Stimulated activated CD8-positive, alpha-beta memory T cell treated with anti-CD3 and anti-CD28 coated beads, Interleukin-12 subunit alpha, Interleukin-12 subunit beta, amount 100 ng/mL, for 24 hours (primary cell): ENCODE measurements at regions not wholly inside any gene's neighbourhood (a gene's known extent, or its start where the extent isn't known, plus 50 kb on each side); places are given as distances from the start of the nearest gene placed in this dataset.

ENCODE experiments used
- DNase-seq: peaks from one replicate; pipeline ENCODE4 v3.0.0-alpha.2; 2020; ENCODE audit errors: extremely low read depth

DNA sequence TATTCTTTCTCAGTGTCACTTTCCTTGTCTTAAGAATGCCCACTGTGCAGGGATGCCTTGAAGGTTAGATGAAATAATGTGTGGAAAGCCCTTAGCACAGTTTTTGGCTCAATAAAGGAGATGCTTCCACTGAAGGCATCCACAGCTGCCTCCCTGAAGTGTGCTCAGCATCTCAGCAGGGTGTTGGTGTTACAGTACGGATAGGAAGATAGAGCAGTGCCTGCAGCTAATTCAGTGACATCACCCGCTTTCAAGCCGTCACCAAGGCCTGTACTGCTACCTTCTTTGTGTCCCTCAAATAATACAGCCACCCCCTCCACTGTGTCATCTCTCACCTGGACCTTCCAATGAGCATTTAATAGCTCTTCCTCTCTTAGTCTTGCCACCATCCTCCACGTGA, 59.0 kb downstream of the NDUFS5 start:
- no peak for DNase-seq

DNA sequence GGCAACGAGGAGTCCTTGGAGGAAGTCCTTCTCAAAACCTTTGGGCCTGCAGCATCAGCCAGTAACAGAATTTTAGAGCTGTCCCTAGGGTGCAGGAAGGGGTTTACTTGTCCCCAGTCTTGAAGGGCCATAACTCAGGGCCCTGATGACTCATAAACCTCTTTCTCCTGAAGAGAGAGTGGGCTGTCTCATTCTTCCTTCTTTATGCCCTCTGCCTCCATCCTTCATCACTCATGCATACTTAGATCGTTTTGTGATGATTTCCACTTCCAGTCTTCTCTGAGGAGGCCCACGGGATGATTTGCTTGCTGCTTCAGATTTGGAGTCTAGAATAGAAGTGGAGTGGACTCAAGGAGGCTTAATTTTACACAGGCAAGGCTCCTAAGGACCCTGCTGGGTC, 60.2 kb downstream of the NDUFS5 start:
- DNase-seq = no peak

DNA sequence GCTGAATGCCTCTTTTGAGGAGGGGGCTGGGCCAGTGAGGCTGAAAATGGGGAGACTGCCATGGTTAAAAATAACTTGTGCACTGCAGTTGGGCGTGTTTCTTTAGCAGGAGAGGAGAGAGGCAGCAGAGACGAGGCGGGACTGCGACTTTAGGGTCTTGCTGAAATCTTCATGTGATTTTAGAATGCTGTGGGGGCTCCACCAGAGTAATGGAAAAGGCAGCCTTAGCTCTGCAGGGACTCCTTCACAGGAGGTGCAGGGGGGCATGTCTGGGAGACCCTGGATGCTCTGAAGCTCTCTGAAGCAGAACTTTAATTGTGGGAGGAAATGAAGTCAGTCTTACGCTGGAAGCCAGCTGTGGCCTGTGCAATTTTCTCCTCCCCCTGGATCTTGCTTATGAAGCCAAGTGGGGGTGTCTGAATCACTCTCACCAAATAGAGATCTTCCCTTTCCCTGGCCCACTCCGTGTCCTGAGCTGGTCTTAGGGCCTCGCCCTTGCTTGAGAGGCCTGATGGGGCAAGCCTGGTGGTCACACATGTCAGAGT, 60.8 kb downstream of the NDUFS5 start:
- no peak for DNase-seq

DNA sequence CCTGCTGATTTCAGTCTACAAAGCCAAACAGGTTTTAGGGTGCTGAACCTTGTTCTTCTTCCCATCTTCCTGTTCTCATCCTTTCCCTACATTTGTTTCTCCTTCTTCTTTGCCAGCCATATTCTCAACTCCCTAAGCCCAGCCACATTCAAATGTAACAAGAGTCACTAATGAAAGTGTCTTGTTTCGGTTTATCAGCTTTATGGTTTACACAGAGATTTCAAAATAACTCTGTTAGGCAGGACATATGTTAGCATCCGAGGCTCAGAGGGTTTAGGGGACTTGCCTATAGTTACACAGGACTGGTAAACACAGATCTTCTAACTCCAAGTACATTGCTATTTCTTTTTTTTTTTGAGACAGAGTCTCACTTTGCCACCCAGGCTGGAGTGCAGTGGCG, 61.3 kb downstream of the NDUFS5 start:
- no peak for DNase-seq

DNA sequence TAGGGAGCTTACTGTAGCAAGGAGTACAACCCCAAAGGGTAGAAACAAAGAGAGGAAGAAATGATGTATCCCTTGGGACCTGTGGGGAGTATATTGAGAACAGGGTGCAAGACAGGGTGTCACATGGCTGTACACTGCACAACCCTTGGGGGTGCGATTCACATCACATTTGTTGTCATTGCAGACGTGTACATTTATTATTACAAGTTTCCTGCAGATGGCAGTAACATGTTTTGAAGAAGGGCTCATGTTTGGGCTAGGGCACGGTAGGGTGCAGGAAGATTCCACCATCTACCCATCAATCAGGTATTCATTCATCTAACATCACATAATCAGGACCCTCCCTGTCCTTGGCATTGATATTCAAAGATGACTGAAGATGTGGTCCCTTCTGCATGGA, 62.5 kb downstream of the NDUFS5 start:
- DNase-seq = no peak

DNA sequence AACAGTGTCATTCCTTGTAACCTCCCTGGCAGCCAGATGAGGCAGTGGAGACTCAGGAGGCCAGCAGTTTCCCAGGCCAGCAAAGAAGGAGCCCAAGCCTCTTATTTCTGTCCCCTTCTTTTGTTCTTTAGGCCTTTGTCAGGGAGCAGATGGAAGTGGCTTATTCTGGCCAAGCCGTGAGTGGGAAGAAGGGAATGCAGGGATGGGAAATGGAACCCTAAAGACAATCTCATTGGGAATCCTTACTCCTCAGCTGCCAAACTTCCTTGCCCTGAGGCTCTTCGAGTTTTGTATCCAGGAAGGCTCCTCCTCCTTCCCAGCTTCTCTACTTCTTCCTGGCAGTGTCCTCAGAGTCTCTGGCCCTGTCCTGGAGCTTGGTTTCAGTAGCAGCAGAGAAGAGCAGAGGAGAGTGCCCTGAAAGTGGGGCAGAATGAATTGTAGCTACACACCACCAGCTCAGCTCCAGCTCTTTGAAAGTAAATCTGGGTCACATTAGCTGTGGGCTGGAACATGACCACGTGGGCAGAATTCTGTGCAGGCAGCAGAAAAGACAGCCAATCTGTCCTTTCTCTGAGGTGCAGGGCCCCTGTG, 63.9 kb downstream of the NDUFS5 start:
- no peak for DNase-seq

DNA sequence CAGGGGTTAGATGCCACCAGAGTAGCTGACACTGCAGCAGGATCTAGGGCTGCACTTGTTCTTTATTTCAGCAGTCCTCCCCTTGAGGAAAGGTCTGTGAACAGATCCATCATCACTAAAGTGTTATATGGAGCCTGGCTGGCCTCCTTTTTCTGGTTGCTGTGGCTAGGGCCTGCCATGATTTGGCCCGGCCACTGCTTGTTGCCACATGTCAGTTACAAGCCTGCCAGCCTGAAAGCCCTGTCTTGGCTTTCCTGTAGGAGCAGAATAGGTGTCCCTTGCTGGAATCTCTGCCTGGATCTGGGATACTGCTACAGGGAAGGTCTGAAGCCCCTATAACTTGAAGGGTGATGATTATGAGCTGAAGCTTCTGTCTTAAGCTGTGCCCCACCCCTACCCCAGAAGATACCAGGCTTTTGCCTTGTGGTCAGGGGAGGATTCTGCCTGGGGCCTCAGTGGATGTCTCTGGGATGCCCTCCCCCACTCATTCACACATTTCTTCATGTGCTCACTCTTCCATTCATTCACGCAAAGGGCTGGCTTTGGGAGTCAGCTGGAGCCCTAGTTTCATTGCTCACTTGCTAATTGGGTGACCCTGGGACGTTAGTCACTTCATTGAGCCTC, 64.7 kb downstream of the NDUFS5 start:
- DNase-seq = no peak

DNA sequence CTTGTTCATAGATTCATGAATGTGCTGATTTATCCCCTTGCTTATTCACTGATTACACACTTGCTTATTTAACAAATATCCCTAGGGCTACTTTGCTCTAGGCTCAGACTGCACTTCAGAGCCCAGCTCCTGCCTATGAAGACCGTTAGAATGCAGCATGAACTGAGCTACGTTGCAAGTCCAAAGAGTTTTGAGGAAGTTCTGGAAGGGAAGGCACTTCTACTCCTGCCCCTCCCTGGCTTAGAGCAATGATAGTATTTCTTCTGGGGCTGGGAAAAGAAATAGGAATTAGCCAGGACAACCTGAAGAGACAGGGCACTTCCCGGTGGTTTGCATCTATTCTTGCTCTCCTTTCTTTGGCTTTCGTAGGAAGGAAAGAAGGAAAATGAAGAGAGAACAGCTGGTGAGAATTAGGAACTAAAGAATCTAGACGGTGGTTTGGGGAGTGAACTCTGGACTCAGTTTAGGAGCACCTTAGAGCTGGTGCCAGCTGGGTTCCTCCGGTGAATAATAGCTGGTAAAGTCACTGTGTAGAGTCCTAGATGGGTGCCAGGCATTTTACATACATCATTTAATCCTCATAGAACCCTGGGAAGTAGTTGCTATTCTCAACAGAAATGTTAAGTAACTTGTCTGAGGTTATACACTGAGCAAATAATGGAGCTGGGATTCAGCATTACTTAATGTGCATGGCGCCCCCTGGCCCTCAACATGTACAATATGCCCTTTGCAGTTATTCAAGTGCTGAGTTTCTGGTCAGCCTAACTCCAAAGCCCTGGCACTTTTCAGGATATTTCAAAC, 65.9 kb downstream of the NDUFS5 start:
- no peak for DNase-seq

DNA sequence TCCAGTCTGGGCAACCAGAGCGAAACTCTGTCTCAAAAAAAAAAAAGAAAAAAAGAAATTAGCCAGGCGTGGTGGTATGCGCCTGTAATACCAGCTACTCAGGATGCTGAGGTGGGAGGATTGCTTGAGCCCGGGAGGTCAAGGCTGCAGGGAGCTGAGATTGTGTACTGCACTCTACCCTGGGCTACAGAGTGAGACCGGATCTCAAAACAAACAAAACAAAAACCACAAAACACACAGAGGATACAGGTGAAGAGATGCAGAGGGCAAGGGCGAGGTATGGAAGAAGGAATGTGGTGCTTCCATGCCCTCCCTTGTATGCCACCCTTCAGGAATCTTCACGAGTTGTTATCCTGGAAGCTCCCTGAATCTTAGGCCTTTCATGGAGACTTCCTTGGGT, 68.5 kb downstream of the NDUFS5 start:
- no peak for DNase-seq

DNA sequence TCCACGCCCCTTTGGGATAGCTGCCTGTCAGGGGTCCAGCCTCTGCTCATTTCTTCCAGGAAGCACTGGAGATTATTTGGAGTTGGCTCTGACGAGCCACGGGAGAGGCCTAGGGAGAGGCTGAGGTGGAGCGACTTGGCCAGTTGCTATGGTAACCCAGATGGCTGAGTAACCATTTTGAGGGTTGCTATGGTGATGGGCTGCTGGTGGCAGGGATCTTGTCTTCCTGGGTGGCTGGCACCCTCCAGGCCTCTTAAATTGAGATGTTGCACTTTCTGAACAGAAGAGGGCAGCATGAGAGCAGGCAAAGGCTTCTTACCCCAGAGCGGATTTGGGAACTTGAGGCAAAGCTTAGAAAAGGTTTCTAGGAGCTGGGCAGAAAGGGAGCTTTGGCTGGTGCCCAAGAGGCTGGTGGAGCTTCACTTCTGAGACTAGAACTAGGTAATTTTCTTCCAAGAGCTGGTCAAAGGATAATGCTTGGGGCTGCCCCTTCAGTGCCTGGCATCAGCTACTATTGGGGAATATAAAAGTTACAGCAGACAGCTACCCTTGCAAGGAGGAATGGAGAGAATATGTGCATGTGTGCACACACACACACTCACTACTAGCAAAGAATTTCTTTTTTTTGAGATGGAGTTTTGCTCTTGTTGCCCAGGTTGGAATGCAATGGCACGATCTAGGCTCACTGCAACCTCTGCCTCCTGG, 72.5 kb downstream of the NDUFS5 start:
- peak; percentile 27 for DNase-seq

DNA sequence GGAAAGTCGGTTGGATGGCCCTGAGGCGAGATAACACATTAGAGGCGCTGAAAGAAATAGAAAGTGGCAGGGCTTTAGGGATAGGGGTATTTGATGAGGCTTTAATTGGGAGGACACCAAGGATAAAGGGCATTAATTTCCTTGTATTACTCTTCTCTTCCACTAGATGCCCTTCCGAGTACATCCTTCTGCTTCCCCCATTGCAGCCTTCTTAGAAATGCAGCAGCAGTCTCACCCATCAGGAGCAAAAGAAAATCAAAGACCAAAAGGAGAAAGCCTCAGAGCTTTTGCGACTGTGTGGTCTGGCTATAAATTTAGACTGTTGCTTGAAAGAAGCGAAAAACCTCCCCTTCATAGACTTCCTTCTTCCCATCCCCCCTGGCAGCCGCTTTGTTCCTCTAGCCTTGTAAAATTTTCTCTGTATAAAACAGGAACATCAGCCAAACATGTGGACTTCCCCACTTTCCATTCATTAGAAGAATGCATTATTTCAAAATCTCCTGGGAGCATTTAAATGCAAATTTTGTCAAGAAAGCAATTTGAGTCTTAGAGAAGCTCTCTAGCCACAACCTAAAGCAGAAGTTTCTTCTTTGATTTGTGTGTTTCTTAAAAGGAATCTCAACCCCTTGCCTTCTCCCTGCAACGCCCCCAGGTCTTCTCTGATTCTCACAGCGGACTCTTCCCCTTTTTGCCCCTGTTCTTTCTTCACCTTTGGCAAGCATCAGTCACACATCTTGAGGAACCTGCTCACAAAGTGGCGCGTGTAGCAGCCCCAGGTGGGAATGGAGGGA, 76.6 kb downstream of the NDUFS5 start:
- no peak for DNase-seq

DNA sequence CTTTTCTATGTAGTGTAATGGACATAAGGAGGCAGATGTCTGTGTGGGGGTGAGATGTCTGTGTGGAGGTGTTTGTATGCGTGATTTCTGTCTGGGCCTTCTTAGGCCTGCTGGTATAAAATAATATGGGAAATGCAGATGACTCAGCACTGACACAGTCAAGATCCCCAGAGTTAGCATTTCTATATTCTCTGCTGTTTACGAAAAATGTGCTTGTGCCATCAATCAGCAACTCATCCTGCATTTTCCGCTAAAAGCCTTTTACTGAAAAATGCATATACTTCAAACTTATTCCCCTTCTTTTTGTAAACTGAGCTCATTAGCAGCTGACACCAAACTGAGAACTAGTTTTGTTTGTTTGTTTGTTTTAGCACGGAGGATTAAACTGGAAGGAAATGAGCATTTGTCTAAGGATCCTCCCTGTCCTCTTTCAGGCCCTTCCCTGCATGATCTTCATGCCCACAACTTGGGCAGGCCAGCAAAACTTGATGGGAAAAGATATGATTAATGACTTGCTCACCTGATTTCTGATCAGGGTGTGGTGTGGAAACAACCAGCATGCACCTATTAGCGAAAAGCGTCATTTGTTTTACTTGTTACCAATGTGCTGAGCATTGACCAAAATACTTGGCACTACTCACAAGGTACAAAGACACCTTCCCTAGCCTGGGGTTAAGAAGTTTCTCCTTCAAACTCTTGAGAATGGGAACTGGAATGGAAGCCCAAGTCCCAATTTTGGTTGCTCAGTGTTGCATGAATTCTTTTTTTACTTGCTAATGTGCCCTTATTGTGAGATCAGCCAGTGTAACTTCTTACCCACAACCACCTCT, 77.4 kb downstream of the NDUFS5 start:
- no peak for DNase-seq

DNA sequence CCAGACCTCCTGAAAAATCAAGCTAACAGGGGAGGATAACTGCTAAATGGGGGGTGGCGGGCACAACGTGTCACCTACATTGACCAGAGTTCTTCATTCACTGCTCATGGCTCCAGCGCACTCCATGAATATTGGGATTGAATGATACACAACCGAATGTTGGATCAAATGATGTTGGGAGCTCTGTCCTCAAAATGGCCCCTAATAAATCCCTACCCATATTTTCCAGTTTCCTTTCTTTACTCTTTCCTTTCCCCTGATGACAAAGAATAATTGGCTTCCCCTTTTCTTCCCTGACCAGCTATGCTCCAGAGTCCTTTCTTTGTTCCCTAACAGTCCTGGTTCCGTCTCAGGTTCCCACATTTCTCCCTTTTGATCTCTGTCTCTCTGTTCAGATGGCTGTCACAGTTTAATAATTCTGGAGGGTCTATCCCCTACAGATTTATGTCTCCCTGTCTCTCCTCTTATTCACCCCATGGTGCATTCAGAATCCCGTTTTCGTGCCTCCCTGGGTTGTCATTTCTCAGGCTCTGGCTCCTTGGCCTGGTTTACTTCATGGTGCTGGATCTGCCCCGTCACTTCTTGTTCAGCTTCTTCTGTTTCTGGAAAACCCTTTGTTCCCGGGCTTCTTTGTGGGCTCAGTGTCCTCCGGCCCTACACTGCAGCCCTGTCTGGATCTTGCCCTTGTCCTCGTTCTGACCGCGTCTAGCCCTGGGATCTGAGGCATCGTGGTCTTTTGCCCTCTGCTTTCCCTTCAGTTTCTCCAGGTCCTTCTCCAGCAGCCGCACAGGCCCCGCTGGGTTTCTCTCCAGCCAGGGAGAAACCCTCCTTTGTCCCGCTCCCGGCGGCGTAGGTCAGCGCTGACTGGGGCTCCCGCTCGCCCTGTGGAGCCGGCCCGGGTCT, 78.3 kb downstream of the NDUFS5 start:
- DNase-seq = no peak

DNA sequence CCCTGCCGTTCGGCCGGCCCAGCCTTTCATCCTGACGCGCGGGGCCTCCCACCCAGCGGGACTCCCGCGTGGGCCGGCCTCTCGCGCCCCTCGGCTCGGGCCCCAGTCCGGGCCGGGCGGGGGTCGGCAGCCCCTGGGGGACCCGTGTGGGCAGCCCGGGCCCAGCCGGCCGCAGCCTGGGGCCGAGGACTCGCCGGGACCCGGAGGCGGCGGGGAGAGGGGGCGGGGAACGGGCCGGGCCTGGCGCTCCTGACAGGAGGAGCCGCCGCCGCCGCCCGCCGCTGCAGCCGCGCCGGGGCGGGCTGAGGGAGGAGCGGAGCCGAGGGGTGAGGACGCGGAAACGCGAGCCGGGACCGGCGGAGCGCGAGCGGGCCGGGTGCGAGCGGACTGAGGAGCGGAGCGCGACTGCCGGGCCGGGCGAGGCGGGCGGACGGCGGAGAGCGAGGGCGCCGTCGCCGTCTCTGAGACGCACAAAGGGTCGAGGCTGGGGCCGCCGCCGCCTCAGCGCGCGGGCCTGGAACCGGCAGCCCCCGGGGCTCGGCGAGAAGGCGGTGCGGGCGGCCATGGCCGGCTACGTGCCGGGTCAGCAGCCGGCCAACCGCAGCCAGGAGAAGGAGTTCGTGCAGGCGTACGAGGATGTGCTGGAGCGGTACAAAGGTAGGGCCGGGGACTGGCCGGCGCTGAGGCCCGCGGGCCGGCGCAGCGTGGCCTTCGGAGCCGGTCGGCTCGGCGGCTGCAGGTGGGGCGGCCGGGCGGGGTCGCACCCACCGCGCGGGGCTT, 79.1 kb downstream of the NDUFS5 start:
- no peak for DNase-seq

DNA sequence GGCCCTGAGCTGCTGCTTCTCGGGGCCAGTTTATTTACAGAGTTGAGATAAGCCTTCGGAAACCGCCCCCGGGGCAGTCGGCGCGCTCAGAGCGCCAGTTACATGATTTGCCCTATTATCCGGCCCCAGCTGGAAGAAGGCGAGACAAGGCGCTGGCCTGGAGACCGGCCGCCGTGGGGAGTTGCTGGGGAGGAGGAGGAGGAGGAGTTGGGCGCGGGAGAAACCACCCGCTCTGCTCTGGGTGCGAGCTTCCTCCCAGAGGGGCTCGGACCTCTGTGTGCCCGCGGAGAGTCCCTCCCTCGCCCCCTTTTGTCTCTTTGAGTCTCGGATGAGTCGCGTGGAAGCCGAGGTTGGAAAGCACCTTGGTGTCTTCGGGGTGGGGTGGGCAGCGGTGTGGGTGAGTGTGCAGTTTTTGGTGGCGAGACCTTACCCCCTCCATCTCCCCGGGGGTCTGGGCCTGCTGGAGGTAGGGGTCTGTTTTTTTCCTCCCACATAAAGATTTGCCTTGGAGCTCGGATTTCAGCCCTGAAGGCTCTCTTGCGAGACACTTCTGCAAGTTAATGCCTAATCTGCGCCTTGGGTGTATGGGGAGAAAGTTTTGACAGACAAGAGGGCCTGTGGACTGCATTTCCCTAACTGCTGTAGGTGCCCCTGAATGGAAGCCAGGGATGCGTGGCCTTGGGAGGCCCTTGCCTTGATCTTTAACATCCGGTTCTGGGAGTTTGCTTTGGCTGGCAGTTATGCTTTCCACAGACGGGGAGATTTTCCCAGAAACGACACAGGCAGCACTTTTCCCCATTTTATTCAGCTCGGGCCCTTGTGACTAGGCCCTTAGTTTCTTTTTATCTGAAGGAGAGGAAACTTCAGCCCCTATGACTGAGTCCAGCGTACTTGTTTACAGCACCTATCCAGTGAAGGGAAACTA, 80.0 kb downstream of the NDUFS5 start:
- no peak for DNase-seq

DNA sequence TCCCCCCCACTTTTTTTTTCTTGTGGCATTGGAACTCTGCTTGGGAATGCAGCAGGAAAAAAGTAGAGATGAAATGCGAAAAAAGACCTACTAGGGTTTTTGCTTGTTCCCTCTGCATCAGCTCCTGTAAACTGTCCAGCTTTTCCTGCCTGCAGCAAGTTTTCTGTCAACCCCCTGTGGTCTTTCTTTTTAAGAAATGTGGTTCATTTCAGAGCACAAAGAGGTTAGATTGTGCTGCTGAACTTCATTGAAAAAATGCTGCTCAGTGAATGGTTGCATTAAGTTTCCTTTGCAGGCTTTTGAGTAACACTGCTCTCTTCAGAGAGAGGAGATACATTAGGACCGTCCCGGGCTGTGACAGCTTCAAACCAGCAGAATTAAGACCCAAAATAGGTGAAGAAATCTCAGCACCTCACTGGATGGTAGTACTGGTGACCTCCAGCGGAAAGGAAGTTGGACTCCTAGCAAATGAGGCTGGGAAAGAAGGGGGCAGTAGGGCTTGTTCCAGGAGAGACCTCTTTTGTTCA, 80.7 kb downstream of the NDUFS5 start:
- no peak for DNase-seq
